HCT116 (cell line): ENCODE measurements at regions not wholly inside any gene's neighbourhood (a gene's known extent, or its start where the extent isn't known, plus 50 kb on each side); places are given as distances from the start of the nearest gene placed in this dataset.

Experiments used
- ATAC-seq: fragments of 200-7000 bp; cut with Tn5 transposase; 2 replicates; pipeline ENCODE4 v1.9.1; 2020; ENCODE audit warnings: mild to moderate bottlenecking, moderate library complexity
- BruUV-seq: library from RNA; stranded (reverse); fragments of 400-500 nt; replicated peaks from 2 replicates; lab custom pipeline; 2021; lab: Mats Ljungman, UMichigan
- CTCF ChIA-PET: fragments of 300-600 bp; sonication (Branson Sonifier 250); formaldehyde crosslinking; loops from one replicate; lab custom pipeline; 2021; ENCODE audit warnings: antibody characterized with exemption; lab: Charles Lee
- POLR2A ChIA-PET: fragments of 300-600, 350-600 bp; sonication (Branson Sonifier 250); formaldehyde crosslinking; loops from one replicate; lab custom pipeline; 2021; ENCODE audit warnings: antibody characterized with exemption; lab: Charles Lee
- RAD21 ChIA-PET, 2 experiments: fragments of 300-600 bp; sonication (Branson Sonifier 250); formaldehyde crosslinking; loops; one replicate each; lab custom pipeline; 2023; ENCODE audit warnings: low total read pairs in 2 of 2; ENCODE audit not compliant: uncharacterized antibody in 2 of 2, unreplicated experiment in 2 of 2, low non-redundant PET in 1 of 2; lab: Charles Lee
- DNase-seq: peaks from one replicate; pipeline ENCODE4 v3.0.0-alpha.2; 2010; ENCODE audit warnings: low read depth, low spot score
- H2AFZ ChIP-seq: fragments of 200-600 bp; shearing (Covaris generic), sonication (generic); 2 replicates; pipeline ENCODE4 v1.6.1; 2017; ENCODE audit warnings: low read depth, mixed run types, mixed read lengths, antibody characterized with exemption, low read length; ENCODE audit not compliant: poor library complexity, severe bottlenecking
- H3K27ac ChIP-seq: 2 replicates; pipeline ENCODE4 v1.5.1; 2012; ENCODE audit warnings: low read depth, low read length
- H3K27me3 ChIP-seq: fragments of 200-600 bp; sonication (generic); 2 replicates; pipeline ENCODE4 v1.6.1; 2016; ENCODE audit warnings: mixed run types, low read length, mixed read lengths; ENCODE audit not compliant: insufficient read depth
- H3K36me3 ChIP-seq, 2 experiments: fragments of 200-500 bp in 1 of 2; fragments of 200-600 bp in 1 of 2; sonication (Bioruptor generic) in 1 of 2; sonication (generic) in 1 of 2; 2 replicates each; pipeline versions ENCODE4 v1.5.1 to v1.6.1; 2014 to 2016; ENCODE audit warnings: low read length in 2 of 2, inconsistent platforms in 1 of 2, mixed read lengths in 1 of 2, mixed run types in 1 of 2; ENCODE audit not compliant: insufficient read depth in 2 of 2, control insufficient read depth in 1 of 2
- H3K4me1 ChIP-seq, 2 experiments: fragments of 200-600 bp in 1 of 2; sonication (generic) in 1 of 2; 2 replicates each; pipeline versions ENCODE4 v1.5.1 to v1.6.1; 2012 to 2017; ENCODE audit warnings: low read length in 2 of 2, inconsistent platforms in 1 of 2, mild to moderate bottlenecking in 1 of 2, mixed read lengths in 1 of 2, mixed run types in 1 of 2, moderate library complexity in 1 of 2; ENCODE audit not compliant: insufficient read depth in 2 of 2, control insufficient read depth in 1 of 2
- H3K4me2 ChIP-seq: fragments of 200-600 bp; sonication (generic); 2 replicates; pipeline ENCODE4 v1.6.1; 2017; ENCODE audit warnings: mixed run types, low read length, mixed read lengths
- H3K4me3 ChIP-seq, 2 experiments: fragments of 200-600 bp in 1 of 2; sonication (generic) in 1 of 2; replicated peaks in 1 of 2; 2 replicates each; pipeline ENCODE4 v1.5.1; 2011 to 2016; ENCODE audit warnings: low read length in 2 of 2, control low read depth in 1 of 2, low read depth in 1 of 2, mild to moderate bottlenecking in 1 of 2, mixed read lengths in 1 of 2, mixed run types in 1 of 2
- H3K79me2 ChIP-seq: fragments of 200-600 bp; sonication (generic); 2 replicates; pipeline ENCODE4 v1.6.1; 2017; ENCODE audit warnings: mild to moderate bottlenecking, mixed run types, low read length, moderate library complexity, mixed read lengths; ENCODE audit not compliant: insufficient read depth
- H3K9ac ChIP-seq: fragments of 200-600 bp; sonication (generic); 2 replicates; pipeline ENCODE4 v1.6.1; 2016; ENCODE audit warnings: low read length, mixed read lengths
- H3K9me2 ChIP-seq: fragments of 200-600 bp; sonication (generic), shearing (Covaris generic); 2 replicates; pipeline ENCODE4 v1.6.1; 2017; ENCODE audit warnings: mixed run types, mild to moderate bottlenecking, moderate library complexity; ENCODE audit not compliant: insufficient read depth
- H3K9me3 ChIP-seq, 2 experiments: fragments of 200-500 bp in 1 of 2; fragments of 200-600 bp in 1 of 2; sonication (Bioruptor generic) in 1 of 2; sonication (generic) in 1 of 2; 2 replicates each; pipeline ENCODE4 v1.6.1; 2014 to 2017; ENCODE audit warnings: low read length in 2 of 2, mixed read lengths in 2 of 2, inconsistent platforms in 1 of 2, low read depth in 1 of 2, mild to moderate bottlenecking in 1 of 2, mixed run types in 1 of 2, moderate library complexity in 1 of 2; ENCODE audit not compliant: control insufficient read depth in 1 of 2, insufficient read depth in 1 of 2
- H4K20me1 ChIP-seq: fragments of 200-600 bp; sonication (generic), shearing (Covaris generic); 2 replicates; pipeline ENCODE4 v1.6.1; 2017; ENCODE audit warnings: mixed run types, mild to moderate bottlenecking, moderate library complexity; ENCODE audit not compliant: insufficient read depth
- CEBPB ChIP-seq: IDR thresholded peaks from 2 replicates; pipeline ENCODE4 v1.6.1; 2012; ENCODE audit warnings: low read depth
- EZH2phosphoT487 ChIP-seq: fragments of 200-600 bp; IDR thresholded peaks from 2 replicates; pipeline ENCODE4 v1.6.1; 2018; ENCODE audit warnings: antibody characterized with exemption, borderline replicate concordance
- JUND ChIP-seq: IDR thresholded peaks from 2 replicates; pipeline ENCODE4 v1.6.1; 2012
- POLR2A ChIP-seq: IDR thresholded peaks from 2 replicates; pipeline ENCODE4 v1.7.0; 2011; ENCODE audit warnings: borderline replicate concordance; ENCODE audit not compliant: insufficient read depth, insufficient read length; ENCODE audit errors: extremely low read depth
- RAD21 ChIP-seq: IDR thresholded peaks from 2 replicates; pipeline ENCODE4 v1.6.1; 2012; ENCODE audit warnings: low read depth, mild to moderate bottlenecking
- SP1 ChIP-seq: IDR thresholded peaks from 2 replicates; pipeline ENCODE4 v1.6.1; 2012; ENCODE audit warnings: low read depth
- YY1 ChIP-seq: IDR thresholded peaks from 2 replicates; pipeline ENCODE4 v1.6.1; 2011; ENCODE audit warnings: low read length, low read depth, moderate library complexity, mild to moderate bottlenecking; ENCODE audit not compliant: insufficient replicate concordance; ENCODE audit errors: extremely low read depth
- ZFX ChIP-seq: fragments of 450-650 bp; IDR thresholded peaks from 2 replicates; pipeline ENCODE4 v1.6.1; 2017
- ZNF274 ChIP-seq: fragments of 200-500 bp; sonication (Bioruptor generic); IDR thresholded peaks from 2 replicates; pipeline ENCODE4 v1.6.1; 2014; ENCODE audit warnings: mild to moderate bottlenecking, low read depth, low read length, inconsistent platforms
- intact Hi-C: fragments of 100-400 bp; cut with micrococcal nuclease; formaldehyde crosslinking; loops from 2 replicates; pipeline ENCODE4 v1.10.0; 2022
- TF ChIP-seq, protein P1 (sequence below): IDR thresholded peaks from 2 replicates; pipeline ENCODE4 v1.6.1; 2011; ENCODE audit warnings: mild to moderate bottlenecking, low read length, moderate library complexity; ENCODE audit not compliant: insufficient replicate concordance; ENCODE audit errors: extremely low read depth

DNA sequence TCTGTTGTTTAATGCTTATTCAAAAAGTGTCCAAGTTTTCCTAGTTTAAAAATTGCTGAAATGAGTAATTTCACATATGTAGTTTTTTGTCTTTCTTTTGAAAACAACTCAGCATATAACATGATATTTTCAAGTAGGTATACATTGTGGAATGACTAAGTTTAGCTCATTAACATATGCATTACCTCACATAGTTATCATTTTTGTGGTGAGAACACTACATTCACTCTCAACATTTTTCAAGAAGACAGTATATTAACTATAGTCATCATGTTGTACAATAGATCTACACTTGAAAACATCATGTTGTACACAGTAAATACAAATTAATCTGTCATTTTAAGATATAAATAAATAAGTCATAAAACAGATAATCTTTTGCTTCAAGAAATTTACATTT lies 340.0 kb downstream of the CCDC85A start:
- no TSS peak for BruUV-seq
- ChIA-PET CTCF (no interaction called here), POLR2A (no interaction called here), RAD21 (no interaction called here)
- Histone ChIP-seq H3K79me2 (no peaks in the 10 kb centered on the region), H3K9me2 (no peaks in the 10 kb centered on the region), H3K27ac (no peak overlapping the region), H3K36me3 (no peaks in the 10 kb centered on the region), H3K9ac (no peak overlapping the region), H3K4me2 (no peak overlapping the region), H3K9me3 (no peaks in the 10 kb centered on the region), H3K4me3 (no peak overlapping the region), H4K20me1 (no peaks in the 10 kb centered on the region), H3K27me3 (no peaks in the 10 kb centered on the region), H2AFZ (no peak overlapping the region), H3K4me1 (no peaks in the 10 kb centered on the region)
- ATAC-seq (no peak), DNase-seq (no peak)
- intact Hi-C loops: no loop called here
- TF ChIP-seq CEBPB: no peak
- no peak for TF ChIP-seq RAD21
- TF ChIP-seq JUND: no peak
- TF ChIP-seq, protein P1, sequence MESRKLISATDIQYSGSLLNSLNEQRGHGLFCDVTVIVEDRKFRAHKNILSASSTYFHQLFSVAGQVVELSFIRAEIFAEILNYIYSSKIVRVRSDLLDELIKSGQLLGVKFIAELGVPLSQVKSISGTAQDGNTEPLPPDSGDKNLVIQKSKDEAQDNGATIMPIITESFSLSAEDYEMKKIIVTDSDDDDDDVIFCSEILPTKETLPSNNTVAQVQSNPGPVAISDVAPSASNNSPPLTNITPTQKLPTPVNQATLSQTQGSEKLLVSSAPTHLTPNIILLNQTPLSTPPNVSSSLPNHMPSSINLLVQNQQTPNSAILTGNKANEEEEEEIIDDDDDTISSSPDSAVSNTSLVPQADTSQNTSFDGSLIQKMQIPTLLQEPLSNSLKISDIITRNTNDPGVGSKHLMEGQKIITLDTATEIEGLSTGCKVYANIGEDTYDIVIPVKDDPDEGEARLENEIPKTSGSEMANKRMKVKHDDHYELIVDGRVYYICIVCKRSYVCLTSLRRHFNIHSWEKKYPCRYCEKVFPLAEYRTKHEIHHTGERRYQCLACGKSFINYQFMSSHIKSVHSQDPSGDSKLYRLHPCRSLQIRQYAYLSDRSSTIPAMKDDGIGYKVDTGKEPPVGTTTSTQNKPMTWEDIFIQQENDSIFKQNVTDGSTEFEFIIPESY: no peak
- TF ChIP-seq ZNF274: no peak
- no peak for TF ChIP-seq EZH2phosphoT487
- no peak for TF ChIP-seq POLR2A
- no peak for TF ChIP-seq SP1
- TF ChIP-seq ZFX: no peak
- no peak for TF ChIP-seq YY1
